AG10803 (cell line): ENCODE measurements at regions not wholly inside any gene's neighbourhood (a gene's known extent, or its start where the extent isn't known, plus 50 kb on each side); places are given as distances from the start of the nearest gene placed in this dataset.

ENCODE experiments used
- DNase-seq: peaks from one replicate; pipeline ENCODE4 v3.0.0; 2010; ENCODE audit warnings: low read depth
- H3K4me3 ChIP-seq: 2 replicates; pipeline ENCODE4 v1.5.1; 2011; ENCODE audit warnings: mild to moderate bottlenecking, low read length, control low read depth
- TF ChIP-seq, protein P1 (sequence below): conservative IDR thresholded peaks from 2 replicates; pipeline ENCODE4 v1.5.1; 2011; ENCODE audit warnings: mild to moderate bottlenecking, low read length, control low read depth, inconsistent platforms

DNA sequence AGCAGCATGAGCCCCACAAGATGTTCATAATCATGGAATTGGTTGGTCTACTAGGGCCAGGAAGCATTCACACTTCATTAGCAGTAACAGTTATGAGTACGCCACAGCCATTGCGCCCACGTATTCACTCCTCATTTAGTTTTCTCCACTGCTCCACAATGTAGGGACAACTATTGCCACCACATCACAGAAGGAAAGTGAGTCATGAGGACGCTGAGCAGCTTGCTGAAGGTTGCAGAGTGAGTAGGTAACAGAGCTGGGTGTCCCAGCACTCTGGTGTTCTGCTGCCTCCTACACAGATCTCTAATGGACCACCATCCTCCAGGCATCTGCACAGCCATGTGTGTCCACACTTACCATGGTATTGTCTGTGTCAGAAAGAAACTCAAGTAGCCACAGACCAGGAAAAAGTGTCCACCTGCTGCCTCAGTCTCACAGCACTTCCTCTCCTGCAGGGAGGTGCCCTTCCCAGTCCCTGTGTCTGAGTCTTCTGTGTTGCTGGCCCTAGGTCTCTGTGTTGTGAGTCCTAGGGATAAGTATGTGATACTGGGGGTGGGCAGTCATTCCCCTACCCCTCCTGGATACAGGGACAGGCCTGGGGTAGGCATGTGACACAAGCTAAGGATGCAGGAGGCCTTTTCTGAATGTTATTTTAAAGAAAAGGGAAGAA is 103.9 kb downstream of the TTLL2 start:
- TF ChIP-seq, protein P1, sequence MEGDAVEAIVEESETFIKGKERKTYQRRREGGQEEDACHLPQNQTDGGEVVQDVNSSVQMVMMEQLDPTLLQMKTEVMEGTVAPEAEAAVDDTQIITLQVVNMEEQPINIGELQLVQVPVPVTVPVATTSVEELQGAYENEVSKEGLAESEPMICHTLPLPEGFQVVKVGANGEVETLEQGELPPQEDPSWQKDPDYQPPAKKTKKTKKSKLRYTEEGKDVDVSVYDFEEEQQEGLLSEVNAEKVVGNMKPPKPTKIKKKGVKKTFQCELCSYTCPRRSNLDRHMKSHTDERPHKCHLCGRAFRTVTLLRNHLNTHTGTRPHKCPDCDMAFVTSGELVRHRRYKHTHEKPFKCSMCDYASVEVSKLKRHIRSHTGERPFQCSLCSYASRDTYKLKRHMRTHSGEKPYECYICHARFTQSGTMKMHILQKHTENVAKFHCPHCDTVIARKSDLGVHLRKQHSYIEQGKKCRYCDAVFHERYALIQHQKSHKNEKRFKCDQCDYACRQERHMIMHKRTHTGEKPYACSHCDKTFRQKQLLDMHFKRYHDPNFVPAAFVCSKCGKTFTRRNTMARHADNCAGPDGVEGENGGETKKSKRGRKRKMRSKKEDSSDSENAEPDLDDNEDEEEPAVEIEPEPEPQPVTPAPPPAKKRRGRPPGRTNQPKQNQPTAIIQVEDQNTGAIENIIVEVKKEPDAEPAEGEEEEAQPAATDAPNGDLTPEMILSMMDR, result no peak
- H3K4me3 ChIP-seq, result no peak overlapping the region
- DNase-seq, result no peak

DNA sequence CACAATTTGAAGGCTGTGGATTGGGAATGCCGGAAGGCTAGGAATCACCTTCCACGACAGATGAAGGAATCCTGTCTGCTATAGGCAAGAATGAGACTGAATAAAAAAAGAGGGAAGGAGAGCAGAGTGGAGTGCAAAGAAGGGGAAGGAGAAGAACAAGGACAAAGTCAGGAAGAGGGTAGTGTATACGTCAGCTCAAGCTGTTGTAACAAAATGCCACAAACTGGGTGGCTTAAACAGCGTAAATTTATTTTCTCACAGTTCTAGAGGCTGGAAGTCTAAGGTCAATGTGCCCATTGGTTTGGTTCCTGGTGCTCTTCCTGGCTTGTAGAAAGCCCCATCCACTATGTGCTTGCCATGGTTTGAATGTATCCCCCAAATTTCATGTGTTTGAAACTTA is 104.5 kb downstream of the TTLL2 start:
- no peak for DNase-seq
- TF ChIP-seq, protein P1, result no peak
- H3K4me3 ChIP-seq, result no peak overlapping the region

DNA sequence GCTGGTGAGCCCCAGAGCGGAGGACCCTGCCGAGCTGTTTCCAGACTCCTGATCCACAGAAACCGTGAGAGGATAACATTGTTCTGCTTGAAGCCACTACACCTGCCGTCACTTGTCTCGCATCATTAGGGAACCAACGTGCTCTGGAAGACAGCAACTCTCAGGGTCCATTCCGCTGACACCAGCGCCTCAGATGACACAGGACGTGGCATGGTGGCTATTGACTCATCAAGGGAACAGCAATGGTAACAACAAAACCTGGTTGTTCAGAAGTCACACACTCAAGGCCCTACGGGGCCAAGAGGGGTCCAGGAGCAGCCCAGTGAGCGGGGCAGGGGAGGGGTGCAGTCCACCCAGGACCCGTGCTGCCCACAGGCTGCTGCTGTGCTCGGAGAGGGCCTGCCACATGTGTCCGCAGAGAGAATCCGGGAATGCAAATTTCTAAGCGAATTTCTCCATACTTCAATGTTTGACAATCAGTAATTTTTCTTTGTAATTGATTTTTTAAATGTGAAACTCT is 110.4 kb downstream of the TTLL2 start:
- TF ChIP-seq, protein P1, result no peak
- no peak overlapping the region for H3K4me3 ChIP-seq
- DNase-seq, result no peak

DNA sequence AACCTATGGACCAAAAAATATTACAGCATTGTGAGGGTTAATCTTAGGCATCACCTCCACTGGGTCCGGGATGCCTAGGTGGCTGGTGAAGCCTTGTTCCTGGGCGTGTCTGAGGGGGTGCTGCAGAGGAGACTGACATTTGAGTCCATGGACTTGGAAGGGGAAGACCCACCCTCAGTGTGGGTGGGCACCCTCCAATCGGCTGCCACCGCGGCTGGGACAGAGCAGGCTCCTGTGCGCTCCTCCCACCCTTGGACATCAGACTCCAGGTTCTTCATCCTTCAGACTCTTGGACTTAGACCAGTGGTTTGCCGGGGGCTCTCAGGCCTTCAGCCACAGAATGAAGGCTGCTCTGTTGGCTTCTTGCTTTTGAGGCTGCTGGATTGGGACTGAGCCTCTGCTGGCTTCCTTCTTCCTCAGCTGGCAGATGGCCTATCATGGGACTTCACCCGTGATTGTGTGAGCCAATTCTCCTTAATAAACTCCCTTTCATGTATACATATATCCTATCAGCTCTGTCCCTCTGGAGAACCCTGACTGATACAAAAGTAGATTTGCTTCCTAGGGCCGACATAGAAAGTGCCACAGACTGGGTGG is 113.1 kb downstream of the TTLL2 start:
- DNase-seq, result no peak
- TF ChIP-seq, protein P1, result no peak
- H3K4me3 ChIP-seq, result no peak overlapping the region

DNA sequence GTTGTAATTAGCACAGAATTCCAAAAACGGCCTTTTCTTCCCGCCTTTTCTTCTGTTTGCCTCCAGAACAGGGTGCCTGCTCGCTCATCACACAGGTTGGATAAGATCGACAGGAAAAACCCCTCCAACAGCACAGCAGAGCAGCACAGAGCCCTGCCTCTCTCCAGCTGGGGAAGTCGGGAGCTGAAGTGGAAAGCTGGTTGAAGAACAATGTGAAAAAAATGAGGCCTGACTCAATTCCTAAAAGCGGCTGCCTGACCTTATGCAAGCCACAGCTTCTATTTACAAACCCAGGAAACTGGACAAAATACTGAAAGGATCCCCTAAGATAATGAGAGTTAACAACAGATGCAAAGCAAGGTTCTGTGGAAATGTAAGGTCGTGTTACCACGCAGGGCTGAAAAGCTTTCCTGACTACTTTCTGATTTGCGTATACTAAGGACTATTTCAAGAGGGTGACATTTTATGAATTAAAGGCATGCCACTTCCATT is 116.9 kb downstream of the TTLL2 start:
- H3K4me3 ChIP-seq, result no peak overlapping the region
- DNase-seq, result no peak
- TF ChIP-seq, protein P1, result no peak

DNA sequence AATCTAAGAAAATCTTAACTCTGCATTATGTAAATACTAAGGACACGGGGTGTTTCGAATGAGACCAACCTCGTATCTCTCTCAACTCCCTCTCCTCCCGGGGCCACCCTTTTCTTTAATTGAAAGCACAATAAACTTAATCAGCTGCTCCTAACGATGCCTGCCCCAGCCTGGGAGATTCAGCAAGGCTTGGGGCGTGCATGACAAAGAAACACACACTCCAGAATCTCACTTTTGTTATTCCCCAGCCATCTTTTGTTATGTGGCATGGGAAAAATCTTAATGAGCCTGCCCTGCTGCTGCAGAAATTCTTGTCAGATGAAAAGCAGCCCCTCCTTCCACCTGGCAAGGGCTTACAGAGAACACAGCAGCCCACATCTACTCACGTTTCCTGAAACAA is 117.4 kb downstream of the TTLL2 start:
- TF ChIP-seq, protein P1, result no peak
- DNase-seq, result no peak
- no peak overlapping the region for H3K4me3 ChIP-seq
